ENCODE measurements at regions not wholly inside any gene's neighbourhood (a gene's known extent, or its start where the extent isn't known, plus 50 kb on each side); places are given as distances from the start of the nearest gene placed in this dataset.

GRCh38 chr13:111527614-111528229, 207.3 kb downstream of the TEX29 start:
- no peak for TF ChIP-seq POLR2A (IDR thresholded peaks at IDR 0.05)
- TF ChIP-seq CTCF (IDR thresholded peaks at IDR 0.05) = no peak
- 82% methylated on average over 12 of the region's 14 CpGs for WGBS (ENCODE audit: insufficient coverage, low coverage, low lambda C conversion rate, missing lambda C conversion rate)
- H3K4me3 ChIP-seq = no peak overlapping the region
- no peaks in the 10 kb centered on the region for H3K27me3 ChIP-seq
- H3K4me1 ChIP-seq = no peaks in the 10 kb centered on the region
- no peak overlapping the region for H3K27ac ChIP-seq
- no peaks in the 10 kb centered on the region for H3K9me3 ChIP-seq
- intact Hi-C loops (cut with DNase I) = no loop called here
- no peaks in the 10 kb centered on the region for H3K36me3 ChIP-seq
- no peak for ATAC-seq
- no peak for DNase-seq

GRCh38 chr13:111528513-111528912, 208.1 kb downstream of the TEX29 start:
- no peaks in the 10 kb centered on the region for H3K27me3 ChIP-seq
- no peak for ATAC-seq

GRCh38 chr13:111530137-111530870, 209.9 kb downstream of the TEX29 start:
- no peaks in the 10 kb centered on the region for H3K9me3 ChIP-seq
- no peak overlapping the region for H3K4me3 ChIP-seq
- H3K36me3 ChIP-seq = no peaks in the 10 kb centered on the region
- no peak for TF ChIP-seq CTCF (IDR thresholded peaks at IDR 0.05)
- TF ChIP-seq POLR2A (IDR thresholded peaks at IDR 0.05) = no peak
- intact Hi-C loops (cut with DNase I) = no loop called here
- DNase-seq = peak in 1 of 3 donors; percentile 29
- H3K4me1 ChIP-seq = peaks cover 0 to 12% (median 6%) of the 10 kb centered on the region in 4 donors
- H3K27me3 ChIP-seq = no peaks in the 10 kb centered on the region
- H3K27ac ChIP-seq = no peak overlapping the region
- WGBS (ENCODE audit: insufficient coverage, low coverage, low lambda C conversion rate, missing lambda C conversion rate) = 80% methylated on average over 3 of the region's 17 CpGs
- ATAC-seq = no peak

More at GRCh38 chr13:111528513-111528912, 208.1 kb downstream of the TEX29 start:
- DNase-seq = peak in 1 of 3 donors; percentile 35
- Histone ChIP-seq H3K4me3 (no peak overlapping the region), H3K9me3 (no peaks in the 10 kb centered on the region), H3K27ac (no peak overlapping the region), H3K36me3 (no peaks in the 10 kb centered on the region), H3K4me1 (peaks cover 0 to 2% (median 0%) of the 10 kb centered on the region in 4 donors)
- WGBS (ENCODE audit: insufficient coverage, low coverage, low lambda C conversion rate, missing lambda C conversion rate) = 94% methylated on average over 2 of the region's 3 CpGs
- TF ChIP-seq CTCF (IDR thresholded peaks at IDR 0.05) (no peak), POLR2A (IDR thresholded peaks at IDR 0.05) (no peak)
- intact Hi-C loops (cut with DNase I) = no loop called here

- TF ChIP-seq POLR2A (IDR thresholded peaks at IDR 0.05) (no peak), CTCF (IDR thresholded peaks at IDR 0.05) (peak; percentile 29 to 55 (median 43))
- Histone ChIP-seq H3K4me1 (peaks cover 0 to 12% (median 6%) of the 10 kb centered on the region in 4 donors), H3K27ac (no peak overlapping the region), H3K9me3 (no peaks in the 10 kb centered on the region), H3K4me3 (no peak overlapping the region), H3K27me3 (no peaks in the 10 kb centered on the region), H3K36me3 (no peaks in the 10 kb centered on the region)
- WGBS (ENCODE audit: insufficient coverage, low coverage, low lambda C conversion rate, missing lambda C conversion rate) = 9% methylated on average over 7 of the region's 7 CpGs
- peak; percentile 83 to 86 (median 85) for ATAC-seq
- no peak for DNase-seq
- intact Hi-C loops (cut with DNase I) = no loop called here
Observed at GRCh38 chr13:111531505-111531904, 211.1 kb downstream of the TEX29 start.
